ENCODE measurements at regions not wholly inside any gene's neighbourhood (a gene's known extent, or its start where the extent isn't known, plus 50 kb on each side); places are given as distances from the start of the nearest gene placed in this dataset.

DNA sequence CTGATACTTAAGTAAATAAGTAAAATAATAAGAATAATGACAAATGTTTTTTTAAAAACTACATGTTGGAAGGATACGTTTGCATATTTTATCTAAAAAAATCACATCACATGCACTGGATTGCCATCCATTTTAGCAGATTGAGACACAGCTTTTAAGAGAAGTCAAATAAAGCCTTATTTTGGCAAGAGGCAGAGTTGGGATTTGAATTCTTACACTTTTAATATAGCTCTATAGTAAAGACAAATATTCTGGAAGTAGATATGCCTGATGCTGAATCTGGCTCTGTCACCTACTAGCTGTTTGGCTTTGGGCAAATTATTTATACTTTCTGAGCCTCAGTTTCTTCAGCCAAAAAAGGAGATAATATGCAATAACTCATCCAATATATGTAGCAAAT is 386.4 kb downstream of the ETV1 start:
- no peaks in the 10 kb centered on the region for H3K27me3 ChIP-seq
- H3K27ac ChIP-seq = no peak overlapping the region
- WGBS, 5 donors = 29 to 59% (median 55%) methylated on average over 1 of the region's 1 CpG
- no peak overlapping the region for H3K4me3 ChIP-seq
- no peaks in the 10 kb centered on the region for H3K4me1 ChIP-seq
- DNase-seq = no peak
- H3K36me3 ChIP-seq = no peaks in the 10 kb centered on the region
- H3K9me3 ChIP-seq = peaks cover 0 to 8% (median 3%) of the 10 kb centered on the region in 4 donors
- intact Hi-C loops (cut with DNase I; ENCODE audit: low total_unique reads) = no loop called here
- no peak for TF ChIP-seq POLR2AphosphoS5 (IDR thresholded peaks at IDR 0.05)
- no peak for TF ChIP-seq POLR2A (IDR thresholded peaks at IDR 0.05)
- TF ChIP-seq EP300 (IDR thresholded peaks at IDR 0.05) = no peak
- TF ChIP-seq CTCF (IDR thresholded peaks at IDR 0.05) = no peak

DNA sequence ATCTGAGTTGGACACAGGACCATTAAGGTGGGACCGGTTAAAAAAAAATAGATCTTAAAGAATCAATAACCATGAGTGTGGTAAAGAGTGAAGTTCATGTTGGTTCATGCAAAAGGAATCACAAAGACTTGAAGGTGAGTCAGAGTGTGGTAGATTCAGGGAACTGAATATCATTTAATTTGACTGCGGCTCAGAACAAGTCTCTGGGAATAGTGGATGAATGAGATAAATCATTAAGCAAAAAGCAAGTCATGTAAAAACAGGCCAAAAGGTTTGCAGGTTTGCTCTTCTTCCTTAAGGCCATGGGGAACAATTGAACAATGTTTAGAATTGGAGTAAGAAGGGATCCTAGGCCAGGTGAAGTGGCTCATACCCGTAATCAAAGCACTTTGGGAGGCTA is 385.8 kb downstream of the ETV1 start:
- Histone ChIP-seq H3K4me3 (no peak overlapping the region), H3K4me1 (no peaks in the 10 kb centered on the region), H3K27ac (no peak overlapping the region), H3K9me3 (peaks cover 0 to 8% (median 3%) of the 10 kb centered on the region in 4 donors), H3K36me3 (no peaks in the 10 kb centered on the region), H3K27me3 (no peaks in the 10 kb centered on the region)
- TF ChIP-seq CTCF (IDR thresholded peaks at IDR 0.05) (no peak), EP300 (IDR thresholded peaks at IDR 0.05) (no peak), POLR2A (IDR thresholded peaks at IDR 0.05) (no peak)
- no peak for DNase-seq
- intact Hi-C loops (cut with DNase I; ENCODE audit: low total_unique reads) = no loop called here
- WGBS, 5 donors = 78 to 93% (median 89%) methylated on average over 3 of the region's 3 CpGs

DNA sequence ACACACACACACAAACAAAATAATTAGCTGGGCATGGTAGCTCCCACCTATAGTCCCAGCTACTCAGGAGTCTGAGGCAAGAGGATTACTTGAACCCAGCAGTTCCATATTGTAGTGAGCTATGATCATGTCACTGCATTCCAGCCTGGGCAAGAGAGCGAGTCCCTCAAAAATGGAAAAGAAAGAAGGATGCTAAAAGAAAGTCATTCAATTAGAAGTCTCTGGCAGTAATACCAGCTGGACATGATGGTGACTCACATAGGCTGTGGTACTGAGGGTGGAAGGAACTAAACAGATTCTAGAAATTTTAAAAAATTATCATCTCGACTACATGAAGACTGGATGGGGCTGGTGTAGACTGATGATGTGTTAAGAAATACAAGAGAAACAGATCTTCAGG is 385.3 kb downstream of the ETV1 start:
- Histone ChIP-seq H3K4me1 (no peaks in the 10 kb centered on the region), H3K36me3 (no peaks in the 10 kb centered on the region), H3K9me3 (peaks cover 0 to 8% (median 3%) of the 10 kb centered on the region in 4 donors), H3K27me3 (no peaks in the 10 kb centered on the region), H3K27ac (no peak overlapping the region), H3K4me3 (no peak overlapping the region)
- DNase-seq = no peak
- intact Hi-C loops (cut with DNase I; ENCODE audit: low total_unique reads) = no loop called here
- TF ChIP-seq POLR2A (IDR thresholded peaks at IDR 0.05) (no peak), POLR2AphosphoS5 (IDR thresholded peaks at IDR 0.05) (no peak), EP300 (IDR thresholded peaks at IDR 0.05) (no peak), CTCF (IDR thresholded peaks at IDR 0.05) (no peak)
- WGBS, 5 donors = 92 to 98% (median 96%) methylated on average over 2 of the region's 2 CpGs

DNA sequence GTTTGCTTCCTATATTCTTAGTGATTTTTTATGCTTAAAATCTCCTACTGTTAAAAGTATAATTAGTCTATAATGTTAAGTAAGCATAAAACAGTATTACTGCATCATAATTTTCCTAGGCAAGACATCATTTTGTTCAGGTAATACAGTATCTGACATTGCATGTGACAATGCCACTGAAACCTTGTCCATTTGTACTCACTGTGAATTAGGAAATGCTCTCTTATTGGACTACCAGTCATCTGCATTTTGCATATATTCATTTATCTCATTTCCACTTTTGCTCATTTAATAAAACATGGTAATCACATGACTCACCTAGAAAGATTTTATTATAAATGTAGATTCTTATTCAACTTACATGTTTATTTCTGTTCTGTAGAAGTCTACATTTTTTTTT is 379.1 kb downstream of the ETV1 start:
- Histone ChIP-seq H3K36me3 (no peaks in the 10 kb centered on the region), H3K4me1 (no peaks in the 10 kb centered on the region), H3K27me3 (no peaks in the 10 kb centered on the region), H3K4me3 (no peak overlapping the region), H3K9me3 (peaks cover 0 to 8% (median 3%) of the 10 kb centered on the region in 4 donors), H3K27ac (no peak overlapping the region)
- intact Hi-C loops (cut with DNase I; ENCODE audit: low total_unique reads) = no loop called here
- no peak for DNase-seq
- no peak for TF ChIP-seq POLR2A (IDR thresholded peaks at IDR 0.05)
- no peak for TF ChIP-seq CTCF (IDR thresholded peaks at IDR 0.05)
- no peak for TF ChIP-seq EP300 (IDR thresholded peaks at IDR 0.05)
- TF ChIP-seq POLR2AphosphoS5 (IDR thresholded peaks at IDR 0.05) = no peak

All from stomach (tissue), 8 donors.